ENCODE measurements at regions not wholly inside any gene's neighbourhood (a gene's known extent, or its start where the extent isn't known, plus 50 kb on each side); places are given as distances from the start of the nearest gene placed in this dataset.

- Histone ChIP-seq H3K27ac (ENCODE audit: low read depth, low read length, poor library complexity, severe bottlenecking) (no peak overlapping the region), H3K79me2 (ENCODE audit: insufficient read depth, low read depth, low read length) (no peaks in the 10 kb centered on the region), H3K9me2 (ENCODE audit: insufficient read depth, low read length) (no peaks in the 10 kb centered on the region), H3K4me3 (ENCODE audit: low read depth, low read length, poor library complexity, severe bottlenecking) (no peak overlapping the region), H4K20me1 (ENCODE audit: insufficient read depth, low read length) (no peaks in the 10 kb centered on the region), H2AFZ (ENCODE audit: low read length) (no peak overlapping the region), H3K9me3 (ENCODE audit: low read length) (no peaks in the 10 kb centered on the region), H3K4me2 (ENCODE audit: low read length) (no peak overlapping the region), H3K36me3 (ENCODE audit: insufficient read depth, low read length) (no peaks in the 10 kb centered on the region), H3K4me1 (ENCODE audit: insufficient read depth, low read length, poor library complexity, severe bottlenecking) (no peaks in the 10 kb centered on the region)
- POLR2A ChIA-PET, result interaction anchor here (0.6 to 2.8 kb wide), 5 partner anchors 9 to 26 kb away, joined by 3 to 8 read pairs (median 4); no protein-coding TSS in a partner anchor
- no TSS peak for BruUV-seq (replicated peaks)
- CTCF ChIA-PET (ENCODE audit: unreplicated experiment), result no interaction called here
- intact Hi-C loops (cut with micrococcal nuclease; ENCODE audit: unreplicated experiment), result no loop called here
- TF ChIP-seq EZH2phosphoT487 (IDR thresholded peaks at IDR 0.05; ENCODE audit: borderline replicate concordance, low read depth, low read length) (no peak), CTCF (conservative IDR thresholded peaks at IDR 0.05; ENCODE audit: low read length) (no peak)
- DNase-seq (ENCODE audit: low spot score), result no peak
Observed at GRCh38 chr3:6417174-6417573, 443.7 kb upstream of the GRM7 start.

DNA sequence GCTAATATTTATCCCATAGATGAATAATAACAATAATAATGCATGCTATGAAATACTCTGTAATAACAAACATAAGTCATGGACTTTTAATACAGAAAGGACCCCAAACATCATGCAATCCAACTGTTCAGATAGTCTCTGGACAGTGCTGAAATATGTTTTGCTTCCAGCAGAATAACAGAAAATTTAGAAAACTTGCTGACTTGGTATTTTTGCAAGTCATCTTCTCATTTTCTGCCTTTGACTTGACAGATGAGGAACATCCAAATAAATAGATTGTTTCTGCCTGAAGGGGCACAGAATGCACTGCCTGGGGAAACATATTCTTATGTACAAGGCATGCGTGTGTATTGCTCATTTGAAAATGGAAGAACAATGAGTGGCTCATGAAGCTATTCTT, 442.4 kb upstream of the GRM7 start:
- Histone ChIP-seq H3K4me3 (ENCODE audit: low read depth, low read length, poor library complexity, severe bottlenecking) (no peak overlapping the region), H2AFZ (ENCODE audit: low read length) (no peak overlapping the region), H3K9me3 (ENCODE audit: low read length) (no peaks in the 10 kb centered on the region), H3K27ac (ENCODE audit: low read depth, low read length, poor library complexity, severe bottlenecking) (no peak overlapping the region), H3K36me3 (ENCODE audit: insufficient read depth, low read length) (no peaks in the 10 kb centered on the region), H3K79me2 (ENCODE audit: insufficient read depth, low read depth, low read length) (no peaks in the 10 kb centered on the region), H3K4me1 (ENCODE audit: insufficient read depth, low read length, poor library complexity, severe bottlenecking) (no peaks in the 10 kb centered on the region), H3K9me2 (ENCODE audit: insufficient read depth, low read length) (no peaks in the 10 kb centered on the region), H4K20me1 (ENCODE audit: insufficient read depth, low read length) (no peaks in the 10 kb centered on the region), H3K4me2 (ENCODE audit: low read length) (no peak overlapping the region)
- POLR2A ChIA-PET, result interaction anchor here (0.9 kb wide), 1 partner anchor 49 kb away, joined by 3 read pairs; no protein-coding TSS in a partner anchor
- no peak for DNase-seq (ENCODE audit: low spot score)
- intact Hi-C loops (cut with micrococcal nuclease; ENCODE audit: unreplicated experiment), result no loop called here
- BruUV-seq (replicated peaks), result no TSS peak
- TF ChIP-seq CTCF (conservative IDR thresholded peaks at IDR 0.05; ENCODE audit: low read length) (no peak), EZH2phosphoT487 (IDR thresholded peaks at IDR 0.05; ENCODE audit: borderline replicate concordance, low read depth, low read length) (no peak)
- CTCF ChIA-PET (ENCODE audit: unreplicated experiment), result no interaction called here

DNA sequence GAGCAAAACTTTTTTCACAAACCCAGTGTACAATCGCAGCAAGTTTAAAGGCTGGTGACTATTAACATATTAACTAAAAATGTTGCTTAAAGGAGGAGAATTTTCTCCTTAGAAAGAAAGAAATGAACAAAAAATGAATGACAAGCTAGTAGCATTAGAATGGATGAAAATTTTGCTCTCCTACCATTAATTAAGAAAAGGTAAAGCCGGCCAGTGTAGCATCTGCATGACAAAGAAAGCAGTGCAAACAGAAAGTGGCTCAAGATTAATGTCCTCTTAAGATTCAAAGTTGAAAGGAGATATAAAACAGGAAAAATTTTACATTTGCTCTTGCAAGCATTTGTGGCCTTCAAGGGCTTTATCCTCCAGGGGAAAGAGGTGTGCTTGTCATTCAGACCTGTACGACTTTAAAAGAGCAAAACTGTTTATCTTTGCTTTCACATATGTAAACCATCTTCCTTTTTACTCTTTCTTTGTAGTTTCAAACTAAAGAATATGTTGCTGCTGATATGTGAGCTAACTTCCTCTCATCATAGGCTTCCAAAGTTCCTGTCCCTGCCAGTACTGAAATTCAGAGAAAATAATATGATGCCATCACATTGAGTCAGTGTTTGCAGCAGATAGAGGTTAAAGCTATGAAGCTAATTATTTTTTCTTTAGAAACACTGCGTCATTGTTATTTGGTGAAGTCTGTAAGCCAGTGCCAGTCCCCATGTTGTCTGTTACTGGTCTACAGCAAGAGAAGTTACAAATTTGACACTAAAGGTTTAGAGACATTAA, 439.1 kb upstream of the GRM7 start:
- ChIA-PET CTCF (ENCODE audit: unreplicated experiment) (no interaction called here), POLR2A (interaction anchor here (0.6 to 0.9 kb wide), 3 partner anchors 9 to 137 kb away, joined by 3 to 4 read pairs (median 3); no protein-coding TSS in a partner anchor)
- no peaks in the 10 kb centered on the region for H3K9me3 ChIP-seq (ENCODE audit: low read length)
- H3K79me2 ChIP-seq (ENCODE audit: insufficient read depth, low read depth, low read length), result no peaks in the 10 kb centered on the region
- no peaks in the 10 kb centered on the region for H4K20me1 ChIP-seq (ENCODE audit: insufficient read depth, low read length)
- H3K36me3 ChIP-seq (ENCODE audit: insufficient read depth, low read length), result no peaks in the 10 kb centered on the region
- H3K4me3 ChIP-seq (ENCODE audit: low read depth, low read length, poor library complexity, severe bottlenecking), result no peak overlapping the region
- intact Hi-C loops (cut with micrococcal nuclease; ENCODE audit: unreplicated experiment), result no loop called here
- no peak overlapping the region for H3K27ac ChIP-seq (ENCODE audit: low read depth, low read length, poor library complexity, severe bottlenecking)
- TF ChIP-seq CTCF (conservative IDR thresholded peaks at IDR 0.05; ENCODE audit: low read length) (no peak), EZH2phosphoT487 (IDR thresholded peaks at IDR 0.05; ENCODE audit: borderline replicate concordance, low read depth, low read length) (no peak)
- BruUV-seq (replicated peaks), result no TSS peak
- H3K9me2 ChIP-seq (ENCODE audit: insufficient read depth, low read length), result no peaks in the 10 kb centered on the region
- no peak overlapping the region for H3K4me2 ChIP-seq (ENCODE audit: low read length)
- no peak for DNase-seq (ENCODE audit: low spot score)
- H3K4me1 ChIP-seq (ENCODE audit: insufficient read depth, low read length, poor library complexity, severe bottlenecking), result no peaks in the 10 kb centered on the region
- no peak overlapping the region for H2AFZ ChIP-seq (ENCODE audit: low read length)

Measured in OCI-LY7 (cell line).